HFF-Myc (cell line): ENCODE measurements at regions not wholly inside any gene's neighbourhood (a gene's known extent, or its start where the extent isn't known, plus 50 kb on each side); places are given as distances from the start of the nearest gene placed in this dataset.
"Not testable (repeated sequence)": the region's sequence is repeated elsewhere in the genome, so short reads cannot be mapped to it uniquely, and the experiment has no call there.

ENCODE experiments used
- DNase-seq: peaks from one replicate; pipeline ENCODE4 v3.0.0-alpha.2; 2011; ENCODE audit warnings: low read depth; ENCODE audit errors: extremely low read depth
- H3K4me3 ChIP-seq: replicated peaks from 2 replicates; pipeline ENCODE4 v1.5.1; 2011; ENCODE audit warnings: low read depth, mild to moderate bottlenecking, control low read depth, low read length
- CTCF ChIP-seq: IDR thresholded peaks from 2 replicates; pipeline ENCODE4 v1.5.1; 2012; ENCODE audit warnings: mild to moderate bottlenecking, low read depth, low read length, control low read depth; ENCODE audit errors: missing control alignments

- DNase-seq = no peak
- no peak overlapping the region for H3K4me3 ChIP-seq
- no peak for TF ChIP-seq CTCF
Observed at GRCh38 chr9:89943309-89943708, 338.5 kb downstream of the GADD45G start.

- DNase-seq = no peak
- no peak for TF ChIP-seq CTCF
- H3K4me3 ChIP-seq = no peak overlapping the region
Observed at GRCh38 chr9:89943728-89944127, 338.9 kb downstream of the GADD45G start.

GRCh38 chr9:89945133-89945532 is 340.3 kb downstream of the GADD45G start:
- peak; percentile 8 for TF ChIP-seq CTCF
- DNase-seq = no peak

GRCh38 chr9:89946741-89947140 is 341.9 kb downstream of the GADD45G start:
- no peak overlapping the region for H3K4me3 ChIP-seq
- TF ChIP-seq CTCF = no peak
- no peak for DNase-seq

More at GRCh38 chr9:89945133-89945532, 340.3 kb downstream of the GADD45G start:
- H3K4me3 ChIP-seq = no peak overlapping the region

- no peak overlapping the region for H3K4me3 ChIP-seq
Observed at GRCh38 chr9:89949111-89949510, 344.3 kb downstream of the GADD45G start.

GRCh38 chr9:89951675-89952074 is 346.9 kb downstream of the GADD45G start:
- no peak for TF ChIP-seq CTCF
- DNase-seq = no peak

More at GRCh38 chr9:89949111-89949510, 344.3 kb downstream of the GADD45G start:
- no peak for TF ChIP-seq CTCF
- no peak for DNase-seq

GRCh38 chr9:89952401-89952800 is 347.6 kb downstream of the GADD45G start:
- peak; percentile 12 for DNase-seq
- TF ChIP-seq CTCF = no peak
- no peak overlapping the region for H3K4me3 ChIP-seq

More at GRCh38 chr9:89951675-89952074, 346.9 kb downstream of the GADD45G start:
- H3K4me3 ChIP-seq = no peak overlapping the region

- not testable (repeated sequence) for H3K4me3 ChIP-seq, DNase-seq
Observed at GRCh38 chr9:89953263-89953662, 348.5 kb downstream of the GADD45G start.
